Cardiac fibroblast (primary cell): ENCODE measurements at regions not wholly inside any gene's neighbourhood (a gene's known extent, or its start where the extent isn't known, plus 50 kb on each side); places are given as distances from the start of the nearest gene placed in this dataset.
"Not testable (repeated sequence)": the region's sequence is repeated elsewhere in the genome, so short reads cannot be mapped to it uniquely, and the experiment has no call there.

Source experiments
- DNase-seq, 2 donors: peaks; one replicate each; pipeline versions ENCODE4 v3.0.0 to v3.0.0-alpha.2; 2010; ENCODE audit warnings: low read depth in 2 of 2
- H3K4me3 ChIP-seq, 2 donors: replicated peaks in 1 of 2; 1 replicate in 1 of 2; 2 replicates in 1 of 2; pipeline ENCODE4 v1.5.1; 2011; ENCODE audit warnings: low read depth in 2 of 2, low read length in 2 of 2, mild to moderate bottlenecking in 2 of 2, moderate library complexity in 1 of 2
- CTCF ChIP-seq: IDR thresholded peaks from one replicate; pipeline ENCODE4 v1.5.1; 2011; ENCODE audit warnings: low read depth, mild to moderate bottlenecking, low read length, inconsistent platforms

- TF ChIP-seq CTCF, result no peak
- no peak overlapping the region for H3K4me3 ChIP-seq
- no peak for DNase-seq
These were observed 175.5 kb upstream of the GJE1 start for GRCh38 chr6:141957271-141957670.

GRCh38 chr6:141956868-141957267, 175.9 kb upstream of the GJE1 start:
- DNase-seq, result no peak
- TF ChIP-seq CTCF, result no peak
- no peak overlapping the region for H3K4me3 ChIP-seq

- peak; percentile 27 to 47 for DNase-seq
- H3K4me3 ChIP-seq, result no peak overlapping the region
- TF ChIP-seq CTCF, result no peak
These were observed 176.5 kb upstream of the GJE1 start for GRCh38 chr6:141956046-141956761.

GRCh38 chr6:141953072-141953471, 179.7 kb upstream of the GJE1 start:
- TF ChIP-seq CTCF, result no peak
- H3K4me3 ChIP-seq, result no peak overlapping the region
- no peak for DNase-seq

GRCh38 chr6:141946502-141946901, 186.2 kb upstream of the GJE1 start:
- H3K4me3 ChIP-seq, result no peak overlapping the region
- DNase-seq, result no peak
- no peak for TF ChIP-seq CTCF

GRCh38 chr6:141938664-141939063, 194.1 kb upstream of the GJE1 start:
- TF ChIP-seq CTCF, result no peak

GRCh38 chr6:141932685-141933084, 200.0 kb upstream of the GJE1 start:
- no peak overlapping the region for H3K4me3 ChIP-seq
- DNase-seq, result no peak
- no peak for TF ChIP-seq CTCF

More at GRCh38 chr6:141938664-141939063, 194.1 kb upstream of the GJE1 start:
- H3K4me3 ChIP-seq, result no peak overlapping the region
- no peak for DNase-seq

- peak in 1 of 2 donors; percentile 5 for DNase-seq
- not testable (repeated sequence) for H3K4me3 ChIP-seq
These were observed 206.4 kb upstream of the GJE1 start for GRCh38 chr6:141926200-141926900.
